Esophagus muscularis mucosa (tissue), 2 donors: ENCODE measurements at regions not wholly inside any gene's neighbourhood (a gene's known extent, or its start where the extent isn't known, plus 50 kb on each side); places are given as distances from the start of the nearest gene placed in this dataset.

Experiments
- EP300 ChIP-seq: sonication (generic); formaldehyde crosslinking; IDR thresholded peaks from one replicate; pipeline ENCODE4 v1.6.1; 2017; ENCODE audit warnings: antibody characterized with exemption
- POLR2A ChIP-seq: fragments of 450-650 bp; IDR thresholded peaks from one replicate; pipeline ENCODE4 v1.6.1; 2017; ENCODE audit warnings: antibody characterized with exemption, moderate library complexity, mild to moderate bottlenecking, low read depth

GRCh38 chr20:19018881-19019280, 193.6 kb upstream of the SLC24A3 start:
- TF ChIP-seq POLR2A (no peak), EP300 (no peak)
